Prostate gland (tissue), 2 donors: ENCODE measurements at regions not wholly inside any gene's neighbourhood (a gene's known extent, or its start where the extent isn't known, plus 50 kb on each side); places are given as distances from the start of the nearest gene placed in this dataset.
A peak's percentile ranks its signal among the peaks of the same experiment; 100 is the strongest.

Experiments
- DNase-seq: peaks from one replicate; pipeline ENCODE4 v3.0.0-alpha.2; 2019; ENCODE audit warnings: low spot score
- H3K27ac ChIP-seq, 2 donors: fragments of 200-600 bp; sonication (generic); 2 replicates each; pipeline ENCODE4 v1.5.1; 2017 to 2019
- H3K27me3 ChIP-seq: fragments of 200-600 bp; sonication (generic); replicated peaks from 2 replicates; pipeline ENCODE4 v1.5.1; 2019; ENCODE audit not compliant: insufficient read depth
- H3K36me3 ChIP-seq, 2 donors: fragments of 200-600 bp; sonication (generic); 1 replicate in 1 of 2; 2 replicates in 1 of 2; pipeline versions ENCODE4 v1.5.1 to v1.8.1; 2017 to 2019
- H3K4me1 ChIP-seq: fragments of 200-600 bp; sonication (generic); replicated peaks from 2 replicates; pipeline ENCODE4 v1.5.1; 2019
- H3K4me3 ChIP-seq, 2 donors: fragments of 200-600 bp; sonication (generic); 2 replicates each; pipeline ENCODE4 v1.5.1; 2017 to 2019
- H3K9me3 ChIP-seq: fragments of 200-600 bp; sonication (generic); 2 replicates; pipeline ENCODE4 v1.5.1; 2017
- POLR2A ChIP-seq: fragments of 450-650 bp; IDR thresholded peaks from one replicate; pipeline ENCODE4 v1.6.1; 2016; ENCODE audit warnings: antibody characterized with exemption, mild to moderate bottlenecking
- POLR2AphosphoS5 ChIP-seq: sonication (generic); formaldehyde crosslinking; IDR thresholded peaks from one replicate; pipeline ENCODE4 v1.6.1; 2017; ENCODE audit warnings: antibody characterized with exemption
- WGBS: methylation state at CpG from one replicate; pipeline ENCODE4 v1.1.5; 2018; 5-methylcytosine and 5-hydroxymethylcytosine counted together
- intact Hi-C: fragments of 100-400 bp; cut with DNase I; formaldehyde crosslinking; loops from one replicate; pipeline ENCODE4 v1.14.2; 2022
- TF ChIP-seq, protein P1 (sequence below), 4 experiments: fragments of 200-600 bp in 2 of 4; fragments of 450-650 bp in 2 of 4; sonication (generic) in 2 of 4; IDR thresholded peaks; 1 replicate in 3 of 4; 2 replicates in 1 of 4; pipeline ENCODE4 v1.5.1; 2016 to 2019; ENCODE audit warnings: antibody characterized with exemption in 4 of 4, mild to moderate bottlenecking in 2 of 4, moderate library complexity in 2 of 4

DNA sequence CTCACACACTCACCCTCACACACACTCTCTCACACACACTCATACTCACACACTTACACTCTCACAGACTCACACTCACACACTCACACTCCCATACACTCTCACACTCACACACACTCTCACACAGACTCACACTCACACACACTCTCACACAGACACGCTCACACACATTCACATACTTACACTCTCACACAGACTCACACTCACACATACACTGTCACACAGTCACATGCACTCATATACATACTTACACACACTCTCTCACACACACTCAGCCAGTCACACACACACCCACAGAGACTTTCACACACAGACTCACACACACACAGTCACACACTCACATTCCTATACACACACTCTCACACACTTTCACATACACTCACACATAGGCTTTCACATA, 1478.8 kb downstream of the BRD1 start:
- no peaks in the 10 kb centered on the region for H3K4me1 ChIP-seq
- no peaks in the 10 kb centered on the region for H3K36me3 ChIP-seq
- H3K9me3 ChIP-seq = no peaks in the 10 kb centered on the region
- 91% methylated on average over 1 of the region's 1 CpG for WGBS
- H3K27ac ChIP-seq = no peak overlapping the region
- no peak for DNase-seq
- no peak overlapping the region for H3K4me3 ChIP-seq
- no peak for TF ChIP-seq POLR2AphosphoS5
- no peak for TF ChIP-seq POLR2A
- H3K27me3 ChIP-seq = peaks cover 7% of the 10 kb centered on the region
- intact Hi-C loops = no loop called here

DNA sequence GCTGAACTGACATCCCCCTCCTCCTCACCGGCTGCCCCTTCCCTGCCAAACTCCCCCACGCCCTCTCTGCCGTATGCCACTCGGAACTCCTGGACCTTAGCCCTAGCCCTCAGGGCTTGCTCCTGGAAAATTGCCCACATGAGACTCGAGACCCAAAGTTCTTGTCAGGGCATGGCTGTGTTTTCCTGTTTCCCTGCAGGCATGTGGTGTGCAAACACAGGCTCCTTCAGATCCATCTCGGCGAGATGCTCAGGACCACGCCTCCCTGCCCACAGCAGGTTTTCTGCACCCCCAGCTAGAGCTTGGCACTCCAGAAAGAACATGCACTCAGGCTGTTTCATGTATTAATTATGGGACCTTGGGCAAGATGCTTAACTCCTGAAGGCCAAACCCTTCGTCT, 1480.4 kb downstream of the BRD1 start:
- no peak overlapping the region for H3K27ac ChIP-seq
- TF ChIP-seq POLR2AphosphoS5 (peak; percentile 25), POLR2A (no peak)
- no peak overlapping the region for H3K4me3 ChIP-seq
- peak; percentile 33 for DNase-seq
- H3K36me3 ChIP-seq = no peaks in the 10 kb centered on the region
- H3K27me3 ChIP-seq = peaks cover 7% of the 10 kb centered on the region
- no peaks in the 10 kb centered on the region for H3K9me3 ChIP-seq
- intact Hi-C loops = no loop called here
- WGBS = 24% methylated on average over 9 of the region's 9 CpGs
- H3K4me1 ChIP-seq = no peaks in the 10 kb centered on the region

DNA sequence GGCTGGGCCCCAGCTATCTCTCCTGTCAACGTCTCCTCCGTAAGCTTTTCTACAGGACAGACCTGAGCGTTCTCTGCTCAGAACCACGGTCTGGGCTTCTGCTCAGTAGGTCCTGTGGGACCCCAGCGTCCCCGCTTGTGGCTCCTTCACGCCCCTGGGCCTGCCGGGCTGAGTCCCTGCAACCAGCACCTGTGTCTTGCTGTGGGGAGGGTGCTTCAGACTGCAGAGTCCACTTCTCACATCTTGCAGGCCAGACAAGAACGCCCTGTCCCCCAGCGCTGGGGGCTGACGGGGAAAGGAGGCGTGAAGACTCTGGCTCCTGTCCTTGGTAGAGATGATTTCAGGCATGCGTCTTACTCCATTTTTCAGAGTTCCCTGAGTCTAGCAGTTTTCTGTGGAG, 1480.8 kb downstream of the BRD1 start:
- Histone ChIP-seq H3K36me3 (no peaks in the 10 kb centered on the region), H3K4me3 (no peak overlapping the region), H3K9me3 (no peaks in the 10 kb centered on the region), H3K27ac (no peak overlapping the region), H3K4me1 (no peaks in the 10 kb centered on the region), H3K27me3 (peaks cover 7% of the 10 kb centered on the region)
- TF ChIP-seq, protein P1, sequence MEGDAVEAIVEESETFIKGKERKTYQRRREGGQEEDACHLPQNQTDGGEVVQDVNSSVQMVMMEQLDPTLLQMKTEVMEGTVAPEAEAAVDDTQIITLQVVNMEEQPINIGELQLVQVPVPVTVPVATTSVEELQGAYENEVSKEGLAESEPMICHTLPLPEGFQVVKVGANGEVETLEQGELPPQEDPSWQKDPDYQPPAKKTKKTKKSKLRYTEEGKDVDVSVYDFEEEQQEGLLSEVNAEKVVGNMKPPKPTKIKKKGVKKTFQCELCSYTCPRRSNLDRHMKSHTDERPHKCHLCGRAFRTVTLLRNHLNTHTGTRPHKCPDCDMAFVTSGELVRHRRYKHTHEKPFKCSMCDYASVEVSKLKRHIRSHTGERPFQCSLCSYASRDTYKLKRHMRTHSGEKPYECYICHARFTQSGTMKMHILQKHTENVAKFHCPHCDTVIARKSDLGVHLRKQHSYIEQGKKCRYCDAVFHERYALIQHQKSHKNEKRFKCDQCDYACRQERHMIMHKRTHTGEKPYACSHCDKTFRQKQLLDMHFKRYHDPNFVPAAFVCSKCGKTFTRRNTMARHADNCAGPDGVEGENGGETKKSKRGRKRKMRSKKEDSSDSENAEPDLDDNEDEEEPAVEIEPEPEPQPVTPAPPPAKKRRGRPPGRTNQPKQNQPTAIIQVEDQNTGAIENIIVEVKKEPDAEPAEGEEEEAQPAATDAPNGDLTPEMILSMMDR (IDR thresholded peaks at IDR 0.05) = no peak
- TF ChIP-seq POLR2AphosphoS5 (no peak), POLR2A (no peak)
- DNase-seq = no peak
- intact Hi-C loops = no loop called here
- 53% methylated on average over 13 of the region's 13 CpGs for WGBS

DNA sequence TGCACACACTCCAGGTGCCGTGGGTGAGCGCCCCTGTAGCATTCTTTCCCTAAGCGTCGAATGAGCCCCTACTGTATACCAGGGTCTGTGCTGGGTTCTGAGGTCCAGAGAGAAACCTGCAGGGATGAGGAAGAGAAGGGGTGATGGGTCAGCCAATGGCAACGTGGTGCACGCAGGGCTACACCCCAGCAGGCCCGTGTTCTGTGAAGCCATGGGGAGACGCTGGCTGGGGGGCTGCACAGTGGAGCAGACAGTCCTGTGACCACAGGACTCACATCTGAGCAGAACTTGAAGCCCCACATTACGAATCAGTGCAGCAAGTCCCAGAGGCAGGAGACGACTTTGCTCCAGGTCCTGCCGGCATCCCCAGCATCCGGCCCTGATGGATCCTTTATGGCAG, 1481.4 kb downstream of the BRD1 start:
- TF ChIP-seq, protein P1 (IDR thresholded peaks at IDR 0.05) = no peak
- TF ChIP-seq POLR2AphosphoS5 (no peak), POLR2A (no peak)
- no peak for DNase-seq
- no peaks in the 10 kb centered on the region for H3K9me3 ChIP-seq
- peaks cover 7% of the 10 kb centered on the region for H3K27me3 ChIP-seq
- H3K36me3 ChIP-seq = no peaks in the 10 kb centered on the region
- no peak overlapping the region for H3K4me3 ChIP-seq
- WGBS = 76% methylated on average over 12 of the region's 12 CpGs
- no peaks in the 10 kb centered on the region for H3K4me1 ChIP-seq
- intact Hi-C loops = no loop called here
- no peak overlapping the region for H3K27ac ChIP-seq

DNA sequence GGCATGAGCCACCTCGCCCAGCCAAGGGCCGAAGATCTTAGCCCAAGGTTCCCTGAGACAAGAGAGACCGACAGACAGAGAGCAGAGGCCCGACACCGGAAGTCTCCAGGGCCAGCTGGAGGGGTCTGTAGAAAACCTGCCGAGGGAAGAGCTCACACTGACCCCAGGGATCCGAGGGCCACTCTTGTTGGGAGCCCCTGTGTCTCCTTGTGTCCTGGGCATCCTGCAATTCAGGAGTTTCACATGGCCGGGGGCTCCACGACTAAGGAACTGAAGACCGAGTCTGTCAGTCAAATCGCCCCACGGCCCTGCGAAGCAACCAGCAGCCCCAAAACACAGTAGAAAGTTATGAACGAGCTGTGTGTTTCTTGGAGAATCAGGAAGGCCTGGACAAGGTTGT, 1482.0 kb downstream of the BRD1 start:
- WGBS = 91% methylated on average over 14 of the region's 14 CpGs
- H3K27me3 ChIP-seq = peaks cover 7% of the 10 kb centered on the region
- intact Hi-C loops = no loop called here
- no peak for DNase-seq
- H3K27ac ChIP-seq = no peak overlapping the region
- H3K4me3 ChIP-seq = no peak overlapping the region
- TF ChIP-seq POLR2AphosphoS5 (no peak), POLR2A (no peak)
- TF ChIP-seq, protein P1 (IDR thresholded peaks at IDR 0.05) = no peak
- no peaks in the 10 kb centered on the region for H3K4me1 ChIP-seq
- H3K36me3 ChIP-seq = no peaks in the 10 kb centered on the region
- no peaks in the 10 kb centered on the region for H3K9me3 ChIP-seq

DNA sequence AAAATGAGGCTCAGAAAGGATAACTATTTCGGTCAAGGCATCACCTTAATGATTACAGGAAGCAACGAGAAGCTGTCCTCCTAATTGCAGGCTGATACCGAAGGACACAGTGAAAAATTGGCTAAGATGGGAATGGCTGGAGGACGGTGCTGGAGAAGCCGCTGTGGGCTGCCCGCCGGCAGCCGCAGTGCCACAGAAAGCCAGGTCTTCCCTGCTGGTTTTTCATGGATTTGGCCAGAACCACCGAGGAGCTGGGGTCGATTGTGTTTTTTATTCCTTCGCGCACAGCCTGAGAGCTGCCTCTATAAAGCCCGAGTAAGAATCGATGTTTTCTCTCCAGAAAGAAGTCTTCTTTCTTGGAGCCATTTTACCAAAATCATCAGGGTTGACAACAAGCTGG, 1484.2 kb downstream of the BRD1 start:
- TF ChIP-seq POLR2A = no peak
- no peak for TF ChIP-seq POLR2AphosphoS5
- TF ChIP-seq, protein P1 (IDR thresholded peaks at IDR 0.05) = no peak
- intact Hi-C loops = no loop called here
- Histone ChIP-seq H3K27ac (no peak overlapping the region), H3K4me3 (no peak overlapping the region), H3K9me3 (no peaks in the 10 kb centered on the region), H3K27me3 (peaks cover 8% of the 10 kb centered on the region), H3K36me3 (no peaks in the 10 kb centered on the region), H3K4me1 (no peaks in the 10 kb centered on the region)
- no peak for DNase-seq
- 84% methylated on average over 14 of the region's 14 CpGs for WGBS
